HepG2 (cell line): ENCODE measurements at regions not wholly inside any gene's neighbourhood (a gene's known extent, or its start where the extent isn't known, plus 50 kb on each side); places are given as distances from the start of the nearest gene placed in this dataset.

ENCODE experiments used
- ATAC-seq: fragments of 200-7000 bp; cut with Tn5 transposase; 3 replicates; pipeline ENCODE4 v1.9.1; 2020; ENCODE audit warnings: mild to moderate bottlenecking, moderate library complexity
- BruUV-seq: library from RNA; stranded (reverse); fragments of 400-500 nt; replicated peaks from 2 replicates; lab custom pipeline; 2021; lab: Mats Ljungman, UMichigan
- CTCF ChIA-PET: fragments of 300-600 bp; formaldehyde crosslinking; extraction: SDS; loops from one replicate; lab custom pipeline; 2021; ENCODE audit warnings: low total read pairs, inconsistent platforms, low intra/inter-chr PET ratio; lab: Yijun Ruan, JAX
- POLR2A ChIA-PET: fragments of 350-600 bp; sonication (Branson Sonifier 250); formaldehyde crosslinking; loops from one replicate; lab custom pipeline; 2020; ENCODE audit warnings: antibody characterized with exemption, inconsistent platforms; lab: Yijun Ruan, JAX
- DNase-seq: peaks from one replicate; pipeline ENCODE4 v3.0.0-alpha.2; 2015; ENCODE audit warnings: low spot score
- FAIRE-seq: peaks from 3 replicates; lab custom pipeline; 2011; peaks lifted over from hg19 to GRCh38; lab: Jason Lieb, UNC
- H2AFZ ChIP-seq: one replicate; pipeline ENCODE4 v1.6.1; 2011; ENCODE audit warnings: low read length, inconsistent platforms
- H3K27ac ChIP-seq: fragments of 300-600 bp; 3 replicates; pipeline ENCODE4 v1.8.0; 2011; ENCODE audit warnings: mixed run types, mild to moderate bottlenecking, mixed read lengths, low read length, inconsistent platforms; ENCODE audit not compliant: insufficient read depth; ENCODE audit errors: extremely low read length
- H3K27me3 ChIP-seq, 2 experiments: fragments of 200-600 bp in 1 of 2; 2 replicates in 1 of 2; 3 replicates in 1 of 2; pipeline versions ENCODE4 v1.6.0 to v1.8.0; 2011; ENCODE audit warnings: low read length in 2 of 2, mild to moderate bottlenecking in 2 of 2, moderate library complexity in 2 of 2, inconsistent platforms in 1 of 2; ENCODE audit not compliant: insufficient read depth in 2 of 2, control insufficient read depth in 1 of 2
- H3K36me3 ChIP-seq, 2 experiments: fragments of 200-600 bp in 1 of 2; replicated peaks in 1 of 2; 2 replicates in 1 of 2; 3 replicates in 1 of 2; pipeline versions ENCODE4 v1.5.1 to v1.8.0; 2011; ENCODE audit warnings: low read length in 2 of 2, inconsistent platforms in 1 of 2; ENCODE audit not compliant: insufficient read depth in 2 of 2, control insufficient read depth in 1 of 2
- H3K4me1 ChIP-seq: 2 replicates; pipeline ENCODE4 v1.5.1; 2012; ENCODE audit warnings: low read length, inconsistent platforms; ENCODE audit not compliant: insufficient read depth
- H3K4me2 ChIP-seq: 2 replicates; pipeline ENCODE4 v1.6.0; 2011; ENCODE audit warnings: low read depth, low read length, inconsistent platforms
- H3K4me3 ChIP-seq, 3 experiments: fragments of 200-600 bp in 1 of 3; sonication (generic), shearing (Covaris generic) in 1 of 3; replicated peaks in 1 of 3; 2 replicates each; pipeline ENCODE4 v1.5.1; 2011 to 2016; ENCODE audit warnings: low read length in 3 of 3, inconsistent platforms in 2 of 3, low read depth in 2 of 3, mild to moderate bottlenecking in 2 of 3, control low read depth in 1 of 3, mixed read lengths in 1 of 3; ENCODE audit not compliant: insufficient read depth in 1 of 3
- H3K79me2 ChIP-seq: one replicate; pipeline ENCODE4 v1.6.1; 2011; ENCODE audit warnings: low read length, inconsistent platforms; ENCODE audit not compliant: insufficient read depth
- H3K9ac ChIP-seq: 2 replicates; pipeline ENCODE4 v1.6.0; 2011; ENCODE audit warnings: mild to moderate bottlenecking, low read depth, low read length, inconsistent platforms; ENCODE audit not compliant: insufficient read depth
- H3K9me3 ChIP-seq: 2 replicates; pipeline ENCODE4 v1.5.1; 2012; ENCODE audit warnings: mild to moderate bottlenecking, low read length
- H4K20me1 ChIP-seq: 2 replicates; pipeline ENCODE4 v1.6.0; 2011; ENCODE audit warnings: inconsistent platforms, mild to moderate bottlenecking, low read length, moderate library complexity; ENCODE audit not compliant: insufficient read depth
- HMGA1 ChIP-seq: sonication (generic); formaldehyde crosslinking; conservative IDR thresholded peaks from 2 replicates; pipeline ENCODE4 v1.4.0; 2020; ENCODE audit warnings: missing genetic modification reagents
- IRF2 ChIP-seq: IDR thresholded peaks from 2 replicates; pipeline ENCODE4 v1.6.1; 2018; ENCODE audit warnings: missing genetic modification reagents, missing compliant biosample characterization
- NFKBIZ ChIP-seq: IDR thresholded peaks from 2 replicates; pipeline ENCODE4 v1.6.1; 2018; ENCODE audit warnings: missing genetic modification reagents, missing compliant biosample characterization
- PAX8 ChIP-seq: sonication (generic); formaldehyde crosslinking; IDR thresholded peaks from 2 replicates; pipeline ENCODE4 v1.8.0; 2022; ENCODE audit warnings: mild to moderate bottlenecking, missing genetic modification reagents, borderline replicate concordance
- RELA ChIP-seq: sonication (generic); formaldehyde crosslinking; IDR thresholded peaks from 2 replicates; pipeline ENCODE4 v1.4.0; 2020; ENCODE audit warnings: missing genetic modification reagents
- RXRA ChIP-seq: sonication (generic); formaldehyde crosslinking; IDR thresholded peaks from 2 replicates; pipeline ENCODE4 v1.5.1; 2020; ENCODE audit warnings: missing genetic modification reagents
- ZFAT ChIP-seq: sonication (generic); formaldehyde crosslinking; conservative IDR thresholded peaks from 2 replicates; pipeline ENCODE4 v1.8.1; 2023; ENCODE audit warnings: missing genetic modification reagents, inconsistent platforms
- ZNF335 ChIP-seq: sonication (generic); formaldehyde crosslinking; IDR thresholded peaks from 2 replicates; pipeline ENCODE4 v1.4.0; 2020; ENCODE audit warnings: missing genetic modification reagents
- ZNF33A ChIP-seq: sonication (generic); formaldehyde crosslinking; IDR thresholded peaks from 2 replicates; pipeline ENCODE4 v1.5.1; 2020; ENCODE audit warnings: missing genetic modification reagents, mild to moderate bottlenecking, moderate library complexity, borderline replicate concordance
- ZNF382 ChIP-seq: sonication (generic); formaldehyde crosslinking; IDR thresholded peaks from 2 replicates; pipeline ENCODE4 v1.5.0; 2020; ENCODE audit warnings: missing genetic modification reagents, mild to moderate bottlenecking, borderline replicate concordance
- ZNF430 ChIP-seq: sonication (generic); formaldehyde crosslinking; IDR thresholded peaks from 2 replicates; pipeline ENCODE4 v1.9.0; 2021; ENCODE audit warnings: mild to moderate bottlenecking, missing genetic modification reagents
- ZNF556 ChIP-seq: sonication (generic); formaldehyde crosslinking; IDR thresholded peaks from 2 replicates; pipeline ENCODE4 v1.4.0; 2020; ENCODE audit warnings: mild to moderate bottlenecking, missing genetic modification reagents, borderline replicate concordance
- WGBS: methylation state at CpG from one replicate; pipeline ENCODE4 v1.1.6; 2017; ENCODE audit warnings: low lambda C conversion rate; 5-methylcytosine and 5-hydroxymethylcytosine counted together
- in situ Hi-C: cut with HindIII; loops from 2 replicates; pipeline ENCODE4 v1.10.0; 2017; ENCODE audit warnings: low pct_unique_long_range_greater_than_20kb; ENCODE audit not compliant: extremely low pct_ligation_motif_present
- intact Hi-C: fragments of 100-400 bp; cut with micrococcal nuclease; formaldehyde crosslinking; loops from one replicate; pipeline ENCODE4 v1.10.0; 2022; ENCODE audit not compliant: unreplicated experiment
- TF ChIP-seq, protein P1 (sequence below): sonication (generic); formaldehyde crosslinking; IDR thresholded peaks from 2 replicates; pipeline ENCODE4 v1.8.0; 2022; ENCODE audit warnings: mild to moderate bottlenecking, missing genetic modification reagents
- TF ChIP-seq, protein P2 (sequence below): IDR thresholded peaks from 2 replicates; pipeline ENCODE4 v1.6.1; 2016; ENCODE audit warnings: mild to moderate bottlenecking
- TF ChIP-seq, protein P3 (sequence below): sonication (generic); formaldehyde crosslinking; IDR thresholded peaks from 2 replicates; pipeline ENCODE4 v1.4.0; 2020; ENCODE audit warnings: mild to moderate bottlenecking, missing genetic modification reagents
- TF ChIP-seq, protein P4 (sequence below): sonication (generic); formaldehyde crosslinking; conservative IDR thresholded peaks from 2 replicates; pipeline ENCODE4 v1.4.0; 2020; ENCODE audit warnings: missing genetic modification reagents
- TF ChIP-seq, protein P5 (sequence below): sonication (generic); formaldehyde crosslinking; IDR thresholded peaks from 2 replicates; pipeline ENCODE4 v1.8.1; 2023; ENCODE audit warnings: mild to moderate bottlenecking, missing genetic modification reagents, borderline replicate concordance
- TF ChIP-seq, protein P6 (sequence below): sonication (generic); formaldehyde crosslinking; conservative IDR thresholded peaks from 2 replicates; pipeline ENCODE4 v1.8.0; 2022; ENCODE audit warnings: missing genetic modification reagents

DNA sequence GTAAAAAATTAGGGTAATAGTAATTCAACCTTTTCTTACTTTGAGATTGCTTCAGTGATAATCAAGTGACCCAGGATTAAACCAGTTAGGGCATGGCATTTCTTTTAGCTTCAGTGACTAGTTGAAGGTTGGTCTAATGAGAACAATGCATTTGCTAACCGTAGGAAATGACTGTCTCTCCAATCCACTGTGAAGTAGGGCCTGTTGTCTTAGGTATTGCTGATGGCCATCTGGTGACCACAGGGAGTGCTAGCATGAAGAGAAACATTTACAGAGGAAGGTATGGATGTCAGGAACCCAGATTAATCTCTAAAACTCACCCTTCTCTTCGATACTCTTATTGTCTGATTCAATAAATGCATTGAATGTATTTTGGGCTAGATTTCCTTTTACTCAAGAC lies 535.9 kb upstream of the SEMA6A start:
- no peak overlapping the region for H3K4me3 ChIP-seq
- in situ Hi-C loops, result no loop called here
- no peaks in the 10 kb centered on the region for H3K27me3 ChIP-seq
- intact Hi-C loops, result no loop called here
- DNase-seq (no peak), ATAC-seq (no peak), FAIRE-seq (no peak)
- H4K20me1 ChIP-seq, result no peaks in the 10 kb centered on the region
- no peak overlapping the region for H3K27ac ChIP-seq
- WGBS, result 5% methylated on average over 2 of the region's 2 CpGs
- no peaks in the 10 kb centered on the region for H3K36me3 ChIP-seq
- H3K79me2 ChIP-seq, result no peaks in the 10 kb centered on the region
- BruUV-seq, result no TSS peak
- no peak overlapping the region for H3K4me2 ChIP-seq
- no peak overlapping the region for H3K9ac ChIP-seq
- no peaks in the 10 kb centered on the region for H3K9me3 ChIP-seq
- CTCF ChIA-PET, result no interaction called here
- no peaks in the 10 kb centered on the region for H3K4me1 ChIP-seq
- H2AFZ ChIP-seq, result no peak overlapping the region
- POLR2A ChIA-PET, result no interaction called here
- TF ChIP-seq PAX8, result no peak
- TF ChIP-seq, protein P1, sequence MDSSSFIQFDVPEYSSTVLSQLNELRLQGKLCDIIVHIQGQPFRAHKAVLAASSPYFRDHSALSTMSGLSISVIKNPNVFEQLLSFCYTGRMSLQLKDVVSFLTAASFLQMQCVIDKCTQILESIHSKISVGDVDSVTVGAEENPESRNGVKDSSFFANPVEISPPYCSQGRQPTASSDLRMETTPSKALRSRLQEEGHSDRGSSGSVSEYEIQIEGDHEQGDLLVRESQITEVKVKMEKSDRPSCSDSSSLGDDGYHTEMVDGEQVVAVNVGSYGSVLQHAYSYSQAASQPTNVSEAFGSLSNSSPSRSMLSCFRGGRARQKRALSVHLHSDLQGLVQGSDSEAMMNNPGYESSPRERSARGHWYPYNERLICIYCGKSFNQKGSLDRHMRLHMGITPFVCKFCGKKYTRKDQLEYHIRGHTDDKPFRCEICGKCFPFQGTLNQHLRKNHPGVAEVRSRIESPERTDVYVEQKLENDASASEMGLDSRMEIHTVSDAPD (CRISPR knock-in tag), result no peak
- TF ChIP-seq ZFAT, result no peak
- no peak for TF ChIP-seq NFKBIZ (CRISPR knock-in tag)
- TF ChIP-seq IRF2, result no peak
- TF ChIP-seq, protein P2, sequence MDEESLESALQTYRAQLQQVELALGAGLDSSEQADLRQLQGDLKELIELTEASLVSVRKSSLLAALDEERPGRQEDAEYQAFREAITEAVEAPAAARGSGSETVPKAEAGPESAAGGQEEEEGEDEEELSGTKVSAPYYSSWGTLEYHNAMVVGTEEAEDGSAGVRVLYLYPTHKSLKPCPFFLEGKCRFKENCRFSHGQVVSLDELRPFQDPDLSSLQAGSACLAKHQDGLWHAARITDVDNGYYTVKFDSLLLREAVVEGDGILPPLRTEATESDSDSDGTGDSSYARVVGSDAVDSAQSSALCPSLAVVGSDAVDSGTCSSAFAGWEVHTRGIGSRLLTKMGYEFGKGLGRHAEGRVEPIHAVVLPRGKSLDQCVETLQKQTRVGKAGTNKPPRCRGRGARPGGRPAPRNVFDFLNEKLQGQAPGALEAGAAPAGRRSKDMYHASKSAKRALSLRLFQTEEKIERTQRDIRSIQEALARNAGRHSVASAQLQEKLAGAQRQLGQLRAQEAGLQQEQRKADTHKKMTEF (CRISPR knock-in tag), result no peak
- TF ChIP-seq ZNF33A (CRISPR knock-in tag), result no peak
- TF ChIP-seq, protein P3, sequence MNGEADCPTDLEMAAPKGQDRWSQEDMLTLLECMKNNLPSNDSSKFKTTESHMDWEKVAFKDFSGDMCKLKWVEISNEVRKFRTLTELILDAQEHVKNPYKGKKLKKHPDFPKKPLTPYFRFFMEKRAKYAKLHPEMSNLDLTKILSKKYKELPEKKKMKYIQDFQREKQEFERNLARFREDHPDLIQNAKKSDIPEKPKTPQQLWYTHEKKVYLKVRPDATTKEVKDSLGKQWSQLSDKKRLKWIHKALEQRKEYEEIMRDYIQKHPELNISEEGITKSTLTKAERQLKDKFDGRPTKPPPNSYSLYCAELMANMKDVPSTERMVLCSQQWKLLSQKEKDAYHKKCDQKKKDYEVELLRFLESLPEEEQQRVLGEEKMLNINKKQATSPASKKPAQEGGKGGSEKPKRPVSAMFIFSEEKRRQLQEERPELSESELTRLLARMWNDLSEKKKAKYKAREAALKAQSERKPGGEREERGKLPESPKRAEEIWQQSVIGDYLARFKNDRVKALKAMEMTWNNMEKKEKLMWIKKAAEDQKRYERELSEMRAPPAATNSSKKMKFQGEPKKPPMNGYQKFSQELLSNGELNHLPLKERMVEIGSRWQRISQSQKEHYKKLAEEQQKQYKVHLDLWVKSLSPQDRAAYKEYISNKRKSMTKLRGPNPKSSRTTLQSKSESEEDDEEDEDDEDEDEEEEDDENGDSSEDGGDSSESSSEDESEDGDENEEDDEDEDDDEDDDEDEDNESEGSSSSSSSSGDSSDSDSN (CRISPR knock-in tag), result no peak
- TF ChIP-seq, protein P4, sequence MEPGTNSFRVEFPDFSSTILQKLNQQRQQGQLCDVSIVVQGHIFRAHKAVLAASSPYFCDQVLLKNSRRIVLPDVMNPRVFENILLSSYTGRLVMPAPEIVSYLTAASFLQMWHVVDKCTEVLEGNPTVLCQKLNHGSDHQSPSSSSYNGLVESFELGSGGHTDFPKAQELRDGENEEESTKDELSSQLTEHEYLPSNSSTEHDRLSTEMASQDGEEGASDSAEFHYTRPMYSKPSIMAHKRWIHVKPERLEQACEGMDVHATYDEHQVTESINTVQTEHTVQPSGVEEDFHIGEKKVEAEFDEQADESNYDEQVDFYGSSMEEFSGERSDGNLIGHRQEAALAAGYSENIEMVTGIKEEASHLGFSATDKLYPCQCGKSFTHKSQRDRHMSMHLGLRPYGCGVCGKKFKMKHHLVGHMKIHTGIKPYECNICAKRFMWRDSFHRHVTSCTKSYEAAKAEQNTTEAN (CRISPR knock-in tag), result no peak
- no peak for TF ChIP-seq RXRA (CRISPR knock-in tag)
- TF ChIP-seq ZNF335 (CRISPR knock-in tag), result no peak
- TF ChIP-seq RELA (CRISPR knock-in tag), result no peak
- TF ChIP-seq ZNF430 (CRISPR knock-in tag), result no peak
- TF ChIP-seq, protein P5, sequence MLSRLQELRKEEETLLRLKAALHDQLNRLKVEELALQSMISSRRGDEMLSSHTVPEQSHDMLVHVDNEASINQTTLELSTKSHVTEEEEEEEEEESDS (CRISPR knock-in tag), result no peak
- no peak for TF ChIP-seq ZNF556 (CRISPR knock-in tag)
- TF ChIP-seq, protein P6, sequence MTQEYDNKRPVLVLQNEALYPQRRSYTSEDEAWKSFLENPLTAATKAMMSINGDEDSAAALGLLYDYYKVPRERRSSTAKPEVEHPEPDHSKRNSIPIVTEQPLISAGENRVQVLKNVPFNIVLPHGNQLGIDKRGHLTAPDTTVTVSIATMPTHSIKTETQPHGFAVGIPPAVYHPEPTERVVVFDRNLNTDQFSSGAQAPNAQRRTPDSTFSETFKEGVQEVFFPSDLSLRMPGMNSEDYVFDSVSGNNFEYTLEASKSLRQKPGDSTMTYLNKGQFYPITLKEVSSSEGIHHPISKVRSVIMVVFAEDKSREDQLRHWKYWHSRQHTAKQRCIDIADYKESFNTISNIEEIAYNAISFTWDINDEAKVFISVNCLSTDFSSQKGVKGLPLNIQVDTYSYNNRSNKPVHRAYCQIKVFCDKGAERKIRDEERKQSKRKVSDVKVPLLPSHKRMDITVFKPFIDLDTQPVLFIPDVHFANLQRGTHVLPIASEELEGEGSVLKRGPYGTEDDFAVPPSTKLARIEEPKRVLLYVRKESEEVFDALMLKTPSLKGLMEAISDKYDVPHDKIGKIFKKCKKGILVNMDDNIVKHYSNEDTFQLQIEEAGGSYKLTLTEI (CRISPR knock-in tag), result no peak
- TF ChIP-seq HMGA1 (CRISPR knock-in tag), result no peak
- TF ChIP-seq ZNF382 (CRISPR knock-in tag), result no peak
